ENCODE measurements at regions not wholly inside any gene's neighbourhood (a gene's known extent, or its start where the extent isn't known, plus 50 kb on each side); places are given as distances from the start of the nearest gene placed in this dataset.
"Not testable (repeated sequence)": the region's sequence is repeated elsewhere in the genome, so short reads cannot be mapped to it uniquely, and the experiment has no call there.

DNA sequence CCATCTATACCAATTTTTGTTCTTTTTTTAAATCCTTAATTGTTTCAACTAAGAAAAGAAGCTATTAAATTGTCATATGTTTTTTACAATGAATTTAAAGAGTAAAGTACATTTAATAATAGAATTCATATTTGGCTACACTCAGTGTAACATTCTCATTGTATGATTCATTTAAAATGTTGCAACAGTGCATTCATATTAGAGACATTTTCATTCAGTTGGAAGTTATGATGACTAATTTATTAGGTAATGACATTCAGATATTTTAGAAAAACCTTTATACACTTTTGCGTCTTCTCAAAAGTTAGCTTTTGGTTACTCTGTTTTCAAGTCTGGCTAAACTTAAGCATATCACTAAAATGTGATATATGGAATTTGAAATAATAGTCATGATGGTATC is 887.5 kb upstream of the NRXN1 start:
- H2BK120ac ChIP-seq (ENCODE audit: insufficient read depth, low read length, poor library complexity), result no peak overlapping the region
- H3K79me1 ChIP-seq (ENCODE audit: low read length), result no peaks in the 10 kb centered on the region
- no peaks in the 10 kb centered on the region for H3K79me2 ChIP-seq (ENCODE audit: control insufficient read depth, insufficient read depth, low read length, poor library complexity)
- no peak overlapping the region for H4K12ac ChIP-seq (ENCODE audit: low read depth, low read length)
- no peak overlapping the region for H3K14ac ChIP-seq (ENCODE audit: low read length)
- H3K9ac ChIP-seq (ENCODE audit: low read length), result no peak overlapping the region
- H3K9me3 ChIP-seq (ENCODE audit: insufficient read depth, low read depth, low read length), result peaks cover 2% of the 10 kb centered on the region
- H3K4me1 ChIP-seq (ENCODE audit: control insufficient read depth in 1 of 2, insufficient read depth in 2 of 2, low read length in 2 of 2), result no peaks in the 10 kb centered on the region
- H3K4ac ChIP-seq (ENCODE audit: low read depth, low read length), result no peak overlapping the region
- H4K91ac ChIP-seq (ENCODE audit: low read depth, low read length), result no peak overlapping the region
- no CpG with 5 or more reads among the region's 1 CpG for WGBS (ENCODE audit: extremely low coverage, insufficient coverage, insufficient read length)
- H2BK5ac ChIP-seq (ENCODE audit: low read depth, low read length, poor library complexity), result no peak overlapping the region
- no peak overlapping the region for H3K27ac ChIP-seq (ENCODE audit: low read depth, low read length)
- H2AK5ac ChIP-seq (ENCODE audit: low read length), result no peak overlapping the region
- no peak overlapping the region for H2AFZ ChIP-seq (ENCODE audit: insufficient read depth, low read length, poor library complexity)
- no peak overlapping the region for H3K23ac ChIP-seq (ENCODE audit: low read length)
- no peaks in the 10 kb centered on the region for H3K27me3 ChIP-seq (ENCODE audit: insufficient read depth, low read length)
- H4K8ac ChIP-seq (ENCODE audit: low read depth, low read length), result no peak overlapping the region
- no peaks in the 10 kb centered on the region for H3K36me3 ChIP-seq (ENCODE audit: control insufficient read depth in 1 of 2, insufficient read depth in 2 of 2, low read length in 2 of 2)
- H3K4me2 ChIP-seq (ENCODE audit: low read length), result no peak overlapping the region
- no peak overlapping the region for H2BK12ac ChIP-seq (ENCODE audit: low read length)
- H3K18ac ChIP-seq (ENCODE audit: low read length), result no peak overlapping the region
- peak in 1 of 2 donors; percentile 31 for DNase-seq
- no peak overlapping the region for H3K4me3 ChIP-seq (ENCODE audit: low read depth, low read length)

GRCh38 chr2:51918113-51918512 is 886.2 kb upstream of the NRXN1 start:
- no peak overlapping the region for H2AK5ac ChIP-seq (ENCODE audit: low read length)
- H3K9me3 ChIP-seq (ENCODE audit: insufficient read depth, low read depth, low read length), result no peaks in the 10 kb centered on the region
- H3K79me1 ChIP-seq (ENCODE audit: low read length), result no peaks in the 10 kb centered on the region
- H3K9ac ChIP-seq (ENCODE audit: low read length), result no peak overlapping the region
- H4K91ac ChIP-seq (ENCODE audit: low read depth, low read length), result no peak overlapping the region
- H3K18ac ChIP-seq (ENCODE audit: low read length), result no peak overlapping the region
- H3K27ac ChIP-seq (ENCODE audit: low read depth, low read length), result no peak overlapping the region
- H2AFZ ChIP-seq (ENCODE audit: insufficient read depth, low read length, poor library complexity), result no peak overlapping the region
- H2BK5ac ChIP-seq (ENCODE audit: low read depth, low read length, poor library complexity), result no peak overlapping the region
- H3K4me2 ChIP-seq (ENCODE audit: low read length), result no peak overlapping the region
- no peak overlapping the region for H2BK12ac ChIP-seq (ENCODE audit: low read length)
- H3K79me2 ChIP-seq (ENCODE audit: control insufficient read depth, insufficient read depth, low read length, poor library complexity), result no peaks in the 10 kb centered on the region
- WGBS (ENCODE audit: extremely low coverage, insufficient coverage, insufficient read length), result no CpG with 5 or more reads among the region's 3 CpGs
- H4K8ac ChIP-seq (ENCODE audit: low read depth, low read length), result no peak overlapping the region
- H3K14ac ChIP-seq (ENCODE audit: low read length), result no peak overlapping the region
- no peaks in the 10 kb centered on the region for H3K27me3 ChIP-seq (ENCODE audit: insufficient read depth, low read length)
- DNase-seq, result no peak
- H3K4me1 ChIP-seq (ENCODE audit: control insufficient read depth in 1 of 2, insufficient read depth in 2 of 2, low read length in 2 of 2), result no peaks in the 10 kb centered on the region
- H3K36me3 ChIP-seq (ENCODE audit: control insufficient read depth in 1 of 2, insufficient read depth in 2 of 2, low read length in 2 of 2), result no peaks in the 10 kb centered on the region
- H3K4me3 ChIP-seq (ENCODE audit: low read depth, low read length), result no peak overlapping the region
- H2BK120ac ChIP-seq (ENCODE audit: insufficient read depth, low read length, poor library complexity), result no peak overlapping the region
- no peak overlapping the region for H3K4ac ChIP-seq (ENCODE audit: low read depth, low read length)
- no peak overlapping the region for H3K23ac ChIP-seq (ENCODE audit: low read length)
- no peak overlapping the region for H4K12ac ChIP-seq (ENCODE audit: low read depth, low read length)

- H3K23ac ChIP-seq (ENCODE audit: low read length), result no peak overlapping the region
- H2BK5ac ChIP-seq (ENCODE audit: low read depth, low read length, poor library complexity), result no peak overlapping the region
- H3K9ac ChIP-seq (ENCODE audit: low read length), result no peak overlapping the region
- H4K8ac ChIP-seq (ENCODE audit: low read depth, low read length), result no peak overlapping the region
- no peak overlapping the region for H2BK120ac ChIP-seq (ENCODE audit: insufficient read depth, low read length, poor library complexity)
- no peak overlapping the region for H3K4ac ChIP-seq (ENCODE audit: low read depth, low read length)
- DNase-seq, result no peak
- H3K14ac ChIP-seq (ENCODE audit: low read length), result no peak overlapping the region
- H3K27me3 ChIP-seq (ENCODE audit: insufficient read depth, low read length), result no peaks in the 10 kb centered on the region
- no peaks in the 10 kb centered on the region for H3K4me1 ChIP-seq (ENCODE audit: control insufficient read depth in 1 of 2, insufficient read depth in 2 of 2, low read length in 2 of 2)
- no CpG with 5 or more reads among the region's 1 CpG for WGBS (ENCODE audit: extremely low coverage, insufficient coverage, insufficient read length)
- no peak overlapping the region for H3K4me3 ChIP-seq (ENCODE audit: low read depth, low read length)
- no peaks in the 10 kb centered on the region for H3K36me3 ChIP-seq (ENCODE audit: control insufficient read depth in 1 of 2, insufficient read depth in 2 of 2, low read length in 2 of 2)
- H3K9me3 ChIP-seq (ENCODE audit: insufficient read depth, low read depth, low read length), result no peaks in the 10 kb centered on the region
- no peak overlapping the region for H4K12ac ChIP-seq (ENCODE audit: low read depth, low read length)
- H3K79me1 ChIP-seq (ENCODE audit: low read length), result no peaks in the 10 kb centered on the region
- H3K79me2 ChIP-seq (ENCODE audit: control insufficient read depth, insufficient read depth, low read length, poor library complexity), result no peaks in the 10 kb centered on the region
- H4K91ac ChIP-seq (ENCODE audit: low read depth, low read length), result no peak overlapping the region
- no peak overlapping the region for H3K4me2 ChIP-seq (ENCODE audit: low read length)
- H3K27ac ChIP-seq (ENCODE audit: low read depth, low read length), result no peak overlapping the region
- no peak overlapping the region for H2AK5ac ChIP-seq (ENCODE audit: low read length)
- no peak overlapping the region for H3K18ac ChIP-seq (ENCODE audit: low read length)
- no peak overlapping the region for H2BK12ac ChIP-seq (ENCODE audit: low read length)
- no peak overlapping the region for H2AFZ ChIP-seq (ENCODE audit: insufficient read depth, low read length, poor library complexity)
These were observed 871.8 kb upstream of the NRXN1 start for GRCh38 chr2:51903728-51904127.

GRCh38 chr2:51899643-51900042 is 867.7 kb upstream of the NRXN1 start:
- H3K14ac ChIP-seq (ENCODE audit: low read length), result no peak overlapping the region
- H2BK12ac ChIP-seq (ENCODE audit: low read length), result no peak overlapping the region
- H2AFZ ChIP-seq (ENCODE audit: insufficient read depth, low read length, poor library complexity), result no peak overlapping the region
- H3K4ac ChIP-seq (ENCODE audit: low read depth, low read length), result no peak overlapping the region
- H4K91ac ChIP-seq (ENCODE audit: low read depth, low read length), result no peak overlapping the region
- no peaks in the 10 kb centered on the region for H3K4me1 ChIP-seq (ENCODE audit: control insufficient read depth in 1 of 2, insufficient read depth in 2 of 2, low read length in 2 of 2)
- no peak overlapping the region for H3K27ac ChIP-seq (ENCODE audit: low read depth, low read length)
- no peaks in the 10 kb centered on the region for H3K9me3 ChIP-seq (ENCODE audit: insufficient read depth, low read depth, low read length)
- H3K79me2 ChIP-seq (ENCODE audit: control insufficient read depth, insufficient read depth, low read length, poor library complexity), result no peaks in the 10 kb centered on the region
- no peak overlapping the region for H3K23ac ChIP-seq (ENCODE audit: low read length)
- H2BK5ac ChIP-seq (ENCODE audit: low read depth, low read length, poor library complexity), result no peak overlapping the region
- H2BK120ac ChIP-seq (ENCODE audit: insufficient read depth, low read length, poor library complexity), result no peak overlapping the region
- H2AK5ac ChIP-seq (ENCODE audit: low read length), result no peak overlapping the region
- no peak overlapping the region for H4K8ac ChIP-seq (ENCODE audit: low read depth, low read length)
- no peak overlapping the region for H3K9ac ChIP-seq (ENCODE audit: low read length)
- H3K79me1 ChIP-seq (ENCODE audit: low read length), result no peaks in the 10 kb centered on the region
- no peak overlapping the region for H3K18ac ChIP-seq (ENCODE audit: low read length)
- H3K36me3 ChIP-seq (ENCODE audit: control insufficient read depth in 1 of 2, insufficient read depth in 2 of 2, low read length in 2 of 2), result no peaks in the 10 kb centered on the region
- no peak overlapping the region for H3K4me3 ChIP-seq (ENCODE audit: low read depth, low read length)
- H3K4me2 ChIP-seq (ENCODE audit: low read length), result no peak overlapping the region
- no peak overlapping the region for H4K12ac ChIP-seq (ENCODE audit: low read depth, low read length)
- no peaks in the 10 kb centered on the region for H3K27me3 ChIP-seq (ENCODE audit: insufficient read depth, low read length)
- DNase-seq, result no peak

DNA sequence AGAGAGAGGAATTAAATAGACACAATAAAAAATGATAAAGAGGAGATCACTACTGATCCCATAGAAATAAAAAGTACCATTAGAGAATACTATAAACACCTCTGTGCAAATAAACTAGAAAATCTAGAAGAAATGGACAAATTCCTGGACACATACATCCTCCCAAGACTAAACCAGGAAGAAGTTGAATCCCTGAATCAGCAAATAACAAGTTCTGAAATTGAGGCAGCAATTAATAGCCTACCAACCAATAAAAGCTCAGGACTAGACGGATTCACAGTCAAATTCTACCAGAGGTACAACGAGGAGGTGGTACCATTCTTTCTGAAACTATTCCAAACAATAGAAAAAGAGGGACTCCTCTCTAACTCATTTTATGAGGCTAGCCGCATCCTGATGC is 862.7 kb upstream of the NRXN1 start:
- H3K23ac ChIP-seq (ENCODE audit: low read length); H3K4ac ChIP-seq (ENCODE audit: low read depth, low read length); H3K14ac ChIP-seq (ENCODE audit: low read length); H4K8ac ChIP-seq (ENCODE audit: low read depth, low read length); H3K9me3 ChIP-seq (ENCODE audit: insufficient read depth, low read depth, low read length); H3K27me3 ChIP-seq (ENCODE audit: insufficient read depth, low read length); H3K4me1 ChIP-seq (ENCODE audit: control insufficient read depth in 1 of 2, insufficient read depth in 2 of 2, low read length in 2 of 2); H3K79me2 ChIP-seq (ENCODE audit: control insufficient read depth, insufficient read depth, low read length, poor library complexity); H3K79me1 ChIP-seq (ENCODE audit: low read length); H2BK5ac ChIP-seq (ENCODE audit: low read depth, low read length, poor library complexity); H3K27ac ChIP-seq (ENCODE audit: low read depth, low read length); H3K36me3 ChIP-seq (ENCODE audit: control insufficient read depth in 1 of 2, insufficient read depth in 2 of 2, low read length in 2 of 2); H3K4me3 ChIP-seq (ENCODE audit: low read depth, low read length); H3K18ac ChIP-seq (ENCODE audit: low read length); H3K4me2 ChIP-seq (ENCODE audit: low read length); H2BK120ac ChIP-seq (ENCODE audit: insufficient read depth, low read length, poor library complexity); H4K12ac ChIP-seq (ENCODE audit: low read depth, low read length); DNase-seq; H4K91ac ChIP-seq (ENCODE audit: low read depth, low read length); H2AK5ac ChIP-seq (ENCODE audit: low read length); H2AFZ ChIP-seq (ENCODE audit: insufficient read depth, low read length, poor library complexity); H3K9ac ChIP-seq (ENCODE audit: low read length); H2BK12ac ChIP-seq (ENCODE audit: low read length): not testable (repeated sequence)
- no CpG with 5 or more reads among the region's 3 CpGs for WGBS (ENCODE audit: extremely low coverage, insufficient coverage, insufficient read length)

Measured in trophoblast cell (in vitro differentiated cells and primary cell).